K562 (cell line): ENCODE measurements at regions not wholly inside any gene's neighbourhood (a gene's known extent, or its start where the extent isn't known, plus 50 kb on each side); places are given as distances from the start of the nearest gene placed in this dataset.

Experiments
- ATAC-seq: fragments of 200-7000 bp; cut with Tn5 transposase; 3 replicates; pipeline ENCODE4 v1.9.1; 2020; ENCODE audit warnings: moderate library complexity
- BruUV-seq: library from RNA; stranded (reverse); fragments of 400-500 nt; replicated peaks from 2 replicates; lab custom pipeline; 2021; lab: Mats Ljungman, UMichigan
- CTCF ChIA-PET: fragments of 300-600 bp; formaldehyde crosslinking; extraction: SDS; loops from one replicate; lab custom pipeline; 2021; ENCODE audit warnings: low intra/inter-chr PET ratio; lab: Yijun Ruan, JAX
- POLR2A ChIA-PET: fragments of 300-600, 350-650 bp; sonication (Branson Sonifier 250); formaldehyde crosslinking; extraction: SDS; loops from one replicate; lab custom pipeline; 2021; ENCODE audit warnings: antibody characterized with exemption, inconsistent platforms; lab: Yijun Ruan, JAX
- DNase-seq, 4 experiments: peaks; one replicate each; pipeline versions ENCODE4 v3.0.0 to v3.0.0-alpha.2; 2011 to 2018; ENCODE audit warnings: low spot score in 3 of 4, mixed read lengths in 3 of 4; ENCODE audit errors: extremely low read depth in 1 of 4
- FAIRE-seq: peaks from 2 replicates; lab custom pipeline; 2011; peaks lifted over from hg19 to GRCh38; lab: Jason Lieb, UNC
- H2AFZ ChIP-seq: 2 replicates; pipeline ENCODE4 v1.6.0; 2011; ENCODE audit warnings: low read depth, low read length, control low read depth, inconsistent platforms
- H3K27ac ChIP-seq: fragments of 200-600 bp; 3 replicates; pipeline ENCODE4 v1.8.0; 2011; ENCODE audit warnings: low read depth, mild to moderate bottlenecking, control low read depth, inconsistent platforms, low read length, moderate library complexity, mixed read lengths; ENCODE audit errors: extremely low read depth
- H3K27me3 ChIP-seq, 2 experiments: fragments of 300-600 bp in 1 of 2; 2 replicates in 1 of 2; 3 replicates in 1 of 2; pipeline versions ENCODE4 v1.6.0 to v1.8.0; 2011; ENCODE audit warnings: inconsistent platforms in 2 of 2, low read length in 2 of 2, mild to moderate bottlenecking in 1 of 2, mixed read lengths in 1 of 2, moderate library complexity in 1 of 2; ENCODE audit not compliant: control insufficient read depth in 2 of 2, insufficient read depth in 2 of 2
- H3K36me3 ChIP-seq: fragments of 300-600 bp; 3 replicates; pipeline ENCODE4 v1.8.0; 2011; ENCODE audit warnings: mild to moderate bottlenecking, low read length, inconsistent platforms; ENCODE audit not compliant: control insufficient read depth, insufficient read depth
- H3K4me1 ChIP-seq, 2 experiments: fragments of 200-600 bp in 1 of 2; replicated peaks in 1 of 2; 2 replicates in 1 of 2; 3 replicates in 1 of 2; pipeline versions ENCODE4 v1.5.1 to v1.8.0; 2011; ENCODE audit warnings: inconsistent platforms in 2 of 2, low read length in 2 of 2, mild to moderate bottlenecking in 1 of 2, mixed read lengths in 1 of 2, moderate library complexity in 1 of 2; ENCODE audit not compliant: control insufficient read depth in 2 of 2, insufficient read depth in 2 of 2
- H3K4me2 ChIP-seq: 2 replicates; pipeline ENCODE4 v1.6.1; 2011; ENCODE audit warnings: low read length, control low read depth, inconsistent platforms, mixed read lengths; ENCODE audit not compliant: insufficient read depth
- H3K4me3 ChIP-seq: fragments of 200-600 bp; sonication (generic), shearing (Covaris generic); 2 replicates; pipeline ENCODE4 v1.5.1; 2016; ENCODE audit warnings: control low read depth, inconsistent platforms
- H3K79me2 ChIP-seq: fragments of 200-600 bp; 3 replicates; pipeline ENCODE4 v1.8.0; 2011; ENCODE audit warnings: low read length, inconsistent platforms; ENCODE audit not compliant: control insufficient read depth, insufficient read depth
- H3K9ac ChIP-seq, 2 experiments: 2 replicates each; pipeline versions ENCODE4 v1.6.0 to v1.6.1; 2011; ENCODE audit warnings: low read depth in 2 of 2, low read length in 2 of 2, control low read depth in 1 of 2, inconsistent platforms in 1 of 2, mild to moderate bottlenecking in 1 of 2, mixed read lengths in 1 of 2; ENCODE audit not compliant: insufficient read depth in 1 of 2
- H3K9me1 ChIP-seq: one replicate; pipeline ENCODE4 v1.6.0; 2011; ENCODE audit warnings: inconsistent platforms, mild to moderate bottlenecking, low read length, moderate library complexity; ENCODE audit not compliant: control insufficient read depth, insufficient read depth
- H3K9me3 ChIP-seq: replicated peaks from 2 replicates; pipeline ENCODE4 v1.5.1; 2011; ENCODE audit warnings: low read depth, low read length, inconsistent platforms; ENCODE audit not compliant: control insufficient read depth, insufficient read depth
- H4K20me1 ChIP-seq: replicated peaks from 2 replicates; pipeline ENCODE4 v1.6.1; 2011; ENCODE audit warnings: low read length, inconsistent platforms, mixed read lengths; ENCODE audit not compliant: control insufficient read depth, insufficient read depth
- ELF4 ChIP-seq: fragments of 450-650 bp; formaldehyde crosslinking; IDR thresholded peaks from 2 replicates; pipeline ENCODE4 v1.4.0; 2022; ENCODE audit warnings: missing genetic modification characterization
- HSF4 ChIP-seq: fragments of 250-450 bp; sonication (Bioruptor Pico); IDR thresholded peaks from 2 replicates; pipeline ENCODE4 v2.1.2; 2022; ENCODE audit warnings: mild to moderate bottlenecking, moderate library complexity, borderline replicate concordance
- LEF1 ChIP-seq: fragments of 450-650 bp; IDR thresholded peaks from 2 replicates; pipeline ENCODE4 v1.6.1; 2016; ENCODE audit warnings: mild to moderate bottlenecking
- MCM2 ChIP-seq: fragments of 450-650 bp; IDR thresholded peaks from 2 replicates; pipeline ENCODE4 v1.6.1; 2017; ENCODE audit warnings: low read depth, mild to moderate bottlenecking
- MCM7 ChIP-seq, 2 experiments: fragments of 450-650 bp; IDR thresholded peaks; 2 replicates each; pipeline ENCODE4 v1.6.1; 2016 to 2018
- MYBL2 ChIP-seq, 2 experiments: fragments of 450-650 bp in 1 of 2; sonication (generic) in 1 of 2; formaldehyde crosslinking in 1 of 2; IDR thresholded peaks; 2 replicates each; pipeline versions ENCODE4 v1.6.1 to v1.8.1; 2017 to 2022; ENCODE audit warnings: borderline replicate concordance in 1 of 2, inconsistent platforms in 1 of 2, low read depth in 1 of 2, mild to moderate bottlenecking in 1 of 2, missing genetic modification reagents in 1 of 2, moderate library complexity in 1 of 2
- POLR2H ChIP-seq: IDR thresholded peaks from 2 replicates; pipeline ENCODE4 v1.6.1; 2016; ENCODE audit warnings: missing genetic modification characterization, low read depth, mild to moderate bottlenecking, control low read depth, missing compliant biosample characterization, moderate library complexity
- PTBP1 ChIP-seq: fragments of 200-400 bp; formaldehyde crosslinking; IDR thresholded peaks from 2 replicates; pipeline ENCODE4 v1.6.1; 2017; ENCODE audit warnings: low read depth, low read length
- RFX5 ChIP-seq: IDR thresholded peaks from 2 replicates; pipeline ENCODE4 v1.6.1; 2011; ENCODE audit warnings: low read depth, mild to moderate bottlenecking, improper control_type of control experiment, low read length
- SRF ChIP-seq, 2 experiments: fragments of 250-450, 450-650 bp in 1 of 2; sonication (Bioruptor Pico) in 1 of 2; sonication (generic) in 1 of 2; formaldehyde crosslinking; IDR thresholded peaks; 2 replicates each; pipeline versions ENCODE4 v1.5.0 to v1.5.1; 2020 to 2022; ENCODE audit warnings: mild to moderate bottlenecking in 1 of 2, missing genetic modification reagents in 1 of 2
- SRSF3 ChIP-seq: fragments of 200-400 bp; formaldehyde crosslinking; IDR thresholded peaks from 2 replicates; pipeline ENCODE4 v1.6.1; 2016; ENCODE audit warnings: mild to moderate bottlenecking, low read length, moderate library complexity; ENCODE audit not compliant: insufficient read depth
- STAT5A ChIP-seq: IDR thresholded peaks from 2 replicates; pipeline ENCODE4 v1.6.1; 2012; ENCODE audit warnings: low read length, inconsistent platforms, borderline replicate concordance
- TCF3 ChIP-seq: sonication (generic); formaldehyde crosslinking; IDR thresholded peaks from 2 replicates; pipeline ENCODE4 v1.4.0; 2020; ENCODE audit warnings: mild to moderate bottlenecking, missing genetic modification reagents
- TCF7 ChIP-seq: sonication (generic); IDR thresholded peaks from 2 replicates; pipeline ENCODE4 v1.6.1; 2016; ENCODE audit warnings: antibody characterized with exemption, borderline replicate concordance
- ZEB2 ChIP-seq: fragments of 450-650 bp; IDR thresholded peaks from 2 replicates; pipeline ENCODE4 v1.6.1; 2016
- in situ Hi-C: fragments of 300-500 bp; cut with MboI; formaldehyde crosslinking; loops from 4 replicates; pipeline ENCODE4 v1.15.0; 2018; ENCODE audit warnings: inconsistent platforms, mixed read lengths
- intact Hi-C: fragments of 100-400 bp; cut with micrococcal nuclease; formaldehyde crosslinking; loops from 2 replicates; pipeline ENCODE4 v1.14.2; 2022
- TF ChIP-seq, protein P1 (sequence below): fragments of 250-450 bp; sonication (Bioruptor Pico); IDR thresholded peaks from 2 replicates; pipeline ENCODE4 v1.5.0; 2020; ENCODE audit warnings: mild to moderate bottlenecking
- TF ChIP-seq, protein P2 (sequence below): fragments of 250-450 bp; sonication (Bioruptor Pico); IDR thresholded peaks from 2 replicates; pipeline ENCODE4 v1.4.0; 2020; ENCODE audit warnings: mild to moderate bottlenecking, moderate library complexity
- TF ChIP-seq, protein P3 (sequence below): fragments of 250-450 bp; sonication (Bioruptor Pico); IDR thresholded peaks from 2 replicates; pipeline ENCODE4 v1.5.1; 2021; ENCODE audit warnings: mild to moderate bottlenecking
- TF ChIP-seq, protein P4 (sequence below): sonication (generic); formaldehyde crosslinking; IDR thresholded peaks from 2 replicates; pipeline ENCODE4 v1.9.0; 2022; ENCODE audit warnings: mild to moderate bottlenecking, missing genetic modification reagents

DNA sequence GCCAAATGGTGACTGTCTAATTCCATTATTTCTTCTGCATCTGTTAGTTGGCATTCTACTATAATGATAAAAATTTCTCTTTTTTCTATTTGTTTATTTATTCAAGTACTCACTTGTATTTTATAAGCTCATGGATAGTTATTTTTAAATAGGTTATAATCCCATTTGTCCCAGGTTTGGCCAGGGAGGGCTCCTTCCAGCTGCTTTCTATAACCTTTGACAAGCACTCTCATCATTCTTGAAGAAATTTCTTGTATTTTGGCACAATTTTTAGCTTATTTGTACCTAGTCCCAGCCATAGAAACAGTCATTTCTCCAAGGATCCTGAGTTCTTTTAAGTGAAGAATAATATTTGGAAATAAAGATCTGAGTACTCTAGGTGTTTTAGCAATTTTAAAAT lies 1038.6 kb upstream of the AGA start:
- Histone ChIP-seq H3K9me3 (no peaks in the 10 kb centered on the region), H3K79me2 (no peaks in the 10 kb centered on the region), H3K36me3 (no peaks in the 10 kb centered on the region), H3K9me1 (no peaks in the 10 kb centered on the region), H4K20me1 (no peaks in the 10 kb centered on the region), H3K27ac (no peak overlapping the region), H3K9ac (no peak overlapping the region), H3K4me3 (no peak overlapping the region), H3K4me1 (no peaks in the 10 kb centered on the region), H3K4me2 (no peak overlapping the region), H2AFZ (no peak overlapping the region), H3K27me3 (no peaks in the 10 kb centered on the region)
- POLR2A ChIA-PET: interaction anchor here (0.7 kb wide), 1 partner anchor 1846 kb away, joined by 3 read pairs; no protein-coding TSS in a partner anchor
- no TSS peak for BruUV-seq
- no peak for ATAC-seq
- intact Hi-C loops: no loop called here
- in situ Hi-C loops: no loop called here
- CTCF ChIA-PET: no interaction called here
- FAIRE-seq: no peak
- no peak for DNase-seq
- no peak for TF ChIP-seq TCF7
- TF ChIP-seq, protein P1, sequence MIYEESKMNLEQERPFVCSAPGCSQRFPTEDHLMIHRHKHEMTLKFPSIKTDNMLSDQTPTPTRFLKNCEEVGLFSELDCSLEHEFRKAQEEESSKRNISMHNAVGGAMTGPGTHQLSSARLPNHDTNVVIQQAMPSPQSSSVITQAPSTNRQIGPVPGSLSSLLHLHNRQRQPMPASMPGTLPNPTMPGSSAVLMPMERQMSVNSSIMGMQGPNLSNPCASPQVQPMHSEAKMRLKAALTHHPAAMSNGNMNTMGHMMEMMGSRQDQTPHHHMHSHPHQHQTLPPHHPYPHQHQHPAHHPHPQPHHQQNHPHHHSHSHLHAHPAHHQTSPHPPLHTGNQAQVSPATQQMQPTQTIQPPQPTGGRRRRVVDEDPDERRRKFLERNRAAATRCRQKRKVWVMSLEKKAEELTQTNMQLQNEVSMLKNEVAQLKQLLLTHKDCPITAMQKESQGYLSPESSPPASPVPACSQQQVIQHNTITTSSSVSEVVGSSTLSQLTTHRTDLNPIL (CRISPR knock-in tag): no peak
- TF ChIP-seq MYBL2 (IDR thresholded peaks at IDR 0.05; ENCODE audit: low read depth): no peak
- TF ChIP-seq MYBL2 (CRISPR knock-in tag; IDR thresholded peaks at IDR 0.05; ENCODE audit: borderline replicate concordance): no peak
- no peak for TF ChIP-seq MCM7 (IDR thresholded peaks at IDR 0.05)
- TF ChIP-seq SRF (CRISPR knock-in tag; IDR thresholded peaks at IDR 0.05): no peak
- no peak for TF ChIP-seq PTBP1
- TF ChIP-seq HSF4 (CRISPR knock-in tag): no peak
- TF ChIP-seq, protein P2, sequence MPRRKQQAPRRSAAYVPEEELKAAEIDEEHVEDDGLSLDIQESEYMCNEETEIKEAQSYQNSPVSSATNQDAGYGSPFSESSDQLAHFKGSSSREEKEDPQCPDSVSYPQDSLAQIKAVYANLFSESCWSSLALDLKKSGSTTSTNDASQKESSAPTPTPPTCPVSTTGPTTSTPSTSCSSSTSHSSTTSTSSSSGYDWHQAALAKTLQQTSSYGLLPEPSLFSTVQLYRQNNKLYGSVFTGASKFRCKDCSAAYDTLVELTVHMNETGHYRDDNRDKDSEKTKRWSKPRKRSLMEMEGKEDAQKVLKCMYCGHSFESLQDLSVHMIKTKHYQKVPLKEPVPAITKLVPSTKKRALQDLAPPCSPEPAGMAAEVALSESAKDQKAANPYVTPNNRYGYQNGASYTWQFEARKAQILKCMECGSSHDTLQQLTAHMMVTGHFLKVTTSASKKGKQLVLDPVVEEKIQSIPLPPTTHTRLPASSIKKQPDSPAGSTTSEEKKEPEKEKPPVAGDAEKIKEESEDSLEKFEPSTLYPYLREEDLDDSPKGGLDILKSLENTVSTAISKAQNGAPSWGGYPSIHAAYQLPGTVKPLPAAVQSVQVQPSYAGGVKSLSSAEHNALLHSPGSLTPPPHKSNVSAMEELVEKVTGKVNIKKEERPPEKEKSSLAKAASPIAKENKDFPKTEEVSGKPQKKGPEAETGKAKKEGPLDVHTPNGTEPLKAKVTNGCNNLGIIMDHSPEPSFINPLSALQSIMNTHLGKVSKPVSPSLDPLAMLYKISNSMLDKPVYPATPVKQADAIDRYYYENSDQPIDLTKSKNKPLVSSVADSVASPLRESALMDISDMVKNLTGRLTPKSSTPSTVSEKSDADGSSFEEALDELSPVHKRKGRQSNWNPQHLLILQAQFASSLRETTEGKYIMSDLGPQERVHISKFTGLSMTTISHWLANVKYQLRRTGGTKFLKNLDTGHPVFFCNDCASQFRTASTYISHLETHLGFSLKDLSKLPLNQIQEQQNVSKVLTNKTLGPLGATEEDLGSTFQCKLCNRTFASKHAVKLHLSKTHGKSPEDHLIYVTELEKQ: no peak
- TF ChIP-seq, protein P3, sequence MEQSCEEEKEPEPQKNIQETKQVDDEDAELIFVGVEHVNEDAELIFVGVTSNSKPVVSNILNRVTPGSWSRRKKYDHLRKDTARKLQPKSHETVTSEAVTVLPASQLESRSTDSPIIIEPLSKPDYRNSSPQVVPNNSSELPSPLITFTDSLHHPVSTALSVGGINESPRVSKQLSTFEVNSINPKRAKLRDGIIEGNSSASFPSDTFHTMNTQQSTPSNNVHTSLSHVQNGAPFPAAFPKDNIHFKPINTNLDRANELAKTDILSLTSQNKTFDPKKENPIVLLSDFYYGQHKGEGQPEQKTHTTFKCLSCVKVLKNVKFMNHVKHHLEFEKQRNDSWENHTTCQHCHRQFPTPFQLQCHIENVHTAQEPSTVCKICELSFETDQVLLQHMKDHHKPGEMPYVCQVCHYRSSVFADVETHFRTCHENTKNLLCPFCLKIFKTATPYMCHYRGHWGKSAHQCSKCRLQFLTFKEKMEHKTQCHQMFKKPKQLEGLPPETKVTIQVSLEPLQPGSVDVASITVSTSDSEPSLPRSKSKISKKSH (CRISPR knock-in tag): no peak
- no peak for TF ChIP-seq MCM2
- no peak for TF ChIP-seq ELF4 (CRISPR knock-in tag)
- TF ChIP-seq TCF3 (CRISPR knock-in tag): no peak
- TF ChIP-seq POLR2H: no peak
- no peak for TF ChIP-seq RFX5
- TF ChIP-seq STAT5A: no peak
- TF ChIP-seq, protein P4, sequence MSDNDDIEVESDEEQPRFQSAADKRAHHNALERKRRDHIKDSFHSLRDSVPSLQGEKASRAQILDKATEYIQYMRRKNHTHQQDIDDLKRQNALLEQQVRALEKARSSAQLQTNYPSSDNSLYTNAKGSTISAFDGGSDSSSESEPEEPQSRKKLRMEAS (CRISPR knock-in tag): no peak
- no peak for TF ChIP-seq ZEB2
- TF ChIP-seq SRSF3: no peak
- TF ChIP-seq LEF1: no peak
